Mucosa of rectum (tissue), 2 donors: ENCODE measurements at regions not wholly inside any gene's neighbourhood (a gene's known extent, or its start where the extent isn't known, plus 50 kb on each side); places are given as distances from the start of the nearest gene placed in this dataset.

Experiments
- H3K27ac ChIP-seq, 2 donors: one replicate each; pipeline ENCODE4 v1.7.0; 2013; ENCODE audit warnings: inconsistent platforms in 2 of 2, low read depth in 2 of 2, low read length in 2 of 2
- H3K27me3 ChIP-seq, 2 donors: one replicate each; pipeline ENCODE4 v1.7.0; 2013; ENCODE audit warnings: low read length in 2 of 2; ENCODE audit not compliant: control insufficient read depth in 2 of 2, insufficient read depth in 2 of 2
- H3K36me3 ChIP-seq, 2 donors: one replicate each; pipeline ENCODE4 v1.7.0; 2013; ENCODE audit warnings: low read length in 2 of 2; ENCODE audit not compliant: control insufficient read depth in 2 of 2, insufficient read depth in 2 of 2
- H3K4me1 ChIP-seq, 2 donors: one replicate each; pipeline ENCODE4 v1.7.0; 2013; ENCODE audit warnings: low read length in 2 of 2, mild to moderate bottlenecking in 1 of 2; ENCODE audit not compliant: control insufficient read depth in 2 of 2, insufficient read depth in 2 of 2
- H3K4me3 ChIP-seq, 2 donors: one replicate each; pipeline ENCODE4 v1.7.0; 2013; ENCODE audit warnings: low read length in 2 of 2
- H3K9ac ChIP-seq, 2 donors: one replicate each; pipeline ENCODE4 v1.7.0; 2013; ENCODE audit warnings: low read length in 2 of 2, low read depth in 1 of 2, mild to moderate bottlenecking in 1 of 2
- H3K9me3 ChIP-seq, 2 donors: one replicate each; pipeline ENCODE4 v1.7.0; 2013; ENCODE audit warnings: low read length in 2 of 2; ENCODE audit not compliant: control insufficient read depth in 2 of 2
- donor health status: healthy.
- donor health status: Normal muscosa, but diverticular disease.

- H3K27ac ChIP-seq: no peak overlapping the region
- H3K36me3 ChIP-seq: no peaks in the 10 kb centered on the region
- H3K9me3 ChIP-seq: no peaks in the 10 kb centered on the region
- no peaks in the 10 kb centered on the region for H3K27me3 ChIP-seq
- H3K9ac ChIP-seq: no peak overlapping the region
- no peak overlapping the region for H3K4me3 ChIP-seq
- no peaks in the 10 kb centered on the region for H3K4me1 ChIP-seq
Measured at GRCh38 chr22:26985206-26985605, 327.8 kb downstream of the MIAT start.

GRCh38 chr22:26985931-26986782 lies 328.8 kb downstream of the MIAT start:
- no peaks in the 10 kb centered on the region for H3K36me3 ChIP-seq
- no peak overlapping the region for H3K9ac ChIP-seq
- no peak overlapping the region for H3K27ac ChIP-seq
- H3K4me1 ChIP-seq: no peaks in the 10 kb centered on the region
- no peak overlapping the region for H3K4me3 ChIP-seq
- no peaks in the 10 kb centered on the region for H3K27me3 ChIP-seq
- no peaks in the 10 kb centered on the region for H3K9me3 ChIP-seq

- H3K4me1 ChIP-seq: no peaks in the 10 kb centered on the region
- no peaks in the 10 kb centered on the region for H3K36me3 ChIP-seq
- H3K9me3 ChIP-seq: no peaks in the 10 kb centered on the region
- H3K4me3 ChIP-seq: no peak overlapping the region
- H3K9ac ChIP-seq: no peak overlapping the region
- no peak overlapping the region for H3K27ac ChIP-seq
- H3K27me3 ChIP-seq: no peaks in the 10 kb centered on the region
Measured at GRCh38 chr22:26986884-26987283, 329.5 kb downstream of the MIAT start.

GRCh38 chr22:26990503-26991189 lies 333.3 kb downstream of the MIAT start:
- Histone ChIP-seq H3K9me3 (no peaks in the 10 kb centered on the region), H3K4me1 (no peaks in the 10 kb centered on the region), H3K27me3 (no peaks in the 10 kb centered on the region), H3K27ac (no peak overlapping the region), H3K36me3 (no peaks in the 10 kb centered on the region), H3K9ac (no peak overlapping the region), H3K4me3 (no peak overlapping the region)

GRCh38 chr22:26992556-26992955 lies 335.2 kb downstream of the MIAT start:
- no peaks in the 10 kb centered on the region for H3K4me1 ChIP-seq
- H3K9ac ChIP-seq: no peak overlapping the region
- no peak overlapping the region for H3K4me3 ChIP-seq
- H3K9me3 ChIP-seq: no peaks in the 10 kb centered on the region
- H3K36me3 ChIP-seq: no peaks in the 10 kb centered on the region
- H3K27ac ChIP-seq: no peak overlapping the region
- H3K27me3 ChIP-seq: no peaks in the 10 kb centered on the region

GRCh38 chr22:26993886-26994285 lies 336.5 kb downstream of the MIAT start:
- Histone ChIP-seq H3K9me3 (no peaks in the 10 kb centered on the region), H3K4me1 (no peaks in the 10 kb centered on the region), H3K36me3 (no peaks in the 10 kb centered on the region), H3K27me3 (no peaks in the 10 kb centered on the region), H3K27ac (no peak overlapping the region), H3K4me3 (no peak overlapping the region), H3K9ac (no peak overlapping the region)

- no peak overlapping the region for H3K4me3 ChIP-seq
- H3K4me1 ChIP-seq: no peaks in the 10 kb centered on the region
- H3K36me3 ChIP-seq: no peaks in the 10 kb centered on the region
- no peaks in the 10 kb centered on the region for H3K27me3 ChIP-seq
- H3K27ac ChIP-seq: no peak overlapping the region
- no peak overlapping the region for H3K9ac ChIP-seq
- H3K9me3 ChIP-seq: no peaks in the 10 kb centered on the region
Measured at GRCh38 chr22:26994801-26995200, 337.4 kb downstream of the MIAT start.

- H3K9ac ChIP-seq: no peak overlapping the region
- H3K4me1 ChIP-seq: no peaks in the 10 kb centered on the region
- no peak overlapping the region for H3K27ac ChIP-seq
- H3K9me3 ChIP-seq: no peaks in the 10 kb centered on the region
- H3K36me3 ChIP-seq: no peaks in the 10 kb centered on the region
- H3K27me3 ChIP-seq: no peaks in the 10 kb centered on the region
- no peak overlapping the region for H3K4me3 ChIP-seq
Measured at GRCh38 chr22:26995235-26995634, 337.8 kb downstream of the MIAT start.

- Histone ChIP-seq H3K9ac (no peak overlapping the region), H3K36me3 (no peaks in the 10 kb centered on the region), H3K4me1 (no peaks in the 10 kb centered on the region), H3K27me3 (no peaks in the 10 kb centered on the region), H3K9me3 (no peaks in the 10 kb centered on the region), H3K27ac (no peak overlapping the region), H3K4me3 (no peak overlapping the region)
Measured at GRCh38 chr22:26996154-26996553, 338.8 kb downstream of the MIAT start.

GRCh38 chr22:26998129-26998528 lies 340.7 kb downstream of the MIAT start:
- Histone ChIP-seq H3K4me1 (no peaks in the 10 kb centered on the region), H3K4me3 (no peak overlapping the region), H3K36me3 (no peaks in the 10 kb centered on the region), H3K9ac (no peak overlapping the region), H3K27ac (no peak overlapping the region), H3K9me3 (no peaks in the 10 kb centered on the region), H3K27me3 (no peaks in the 10 kb centered on the region)
